Mucosa of gallbladder (tissue), 1 donor: ENCODE measurements at regions not wholly inside any gene's neighbourhood (a gene's known extent, or its start where the extent isn't known, plus 50 kb on each side); places are given as distances from the start of the nearest gene placed in this dataset.
"Not testable (repeated sequence)": the region's sequence is repeated elsewhere in the genome, so short reads cannot be mapped to it uniquely, and the experiment has no call there.

Experiments used
- DNase-seq: peaks from one replicate; pipeline ENCODE4 v3.0.0-alpha.2; 2020; ENCODE audit warnings: low spot score
- donor health status: DM: no; HTN: no; CAD: no.

GRCh38 chr11:15300341-15300740 lies 185.6 kb downstream of the INSC start:
- DNase-seq: no peak

GRCh38 chr11:15307619-15308024 lies 192.9 kb downstream of the INSC start:
- DNase-seq: no peak

GRCh38 chr11:15308840-15309239 lies 194.1 kb downstream of the INSC start:
- DNase-seq: no peak

GRCh38 chr11:15309296-15309695 lies 194.6 kb downstream of the INSC start:
- DNase-seq: no peak

- DNase-seq: no peak
Observed at GRCh38 chr11:15313862-15314261, 199.1 kb downstream of the INSC start.

GRCh38 chr11:15318814-15319213 lies 204.1 kb downstream of the INSC start:
- DNase-seq: no peak

- DNase-seq: no peak
Observed at GRCh38 chr11:15326520-15326919, 211.8 kb downstream of the INSC start.

- DNase-seq: peak; percentile 70
Observed at GRCh38 chr11:15327786-15328231, 213.1 kb downstream of the INSC start.

GRCh38 chr11:15333407-15333806 lies 218.7 kb downstream of the INSC start:
- DNase-seq: no peak

- DNase-seq: no peak
Observed at GRCh38 chr11:15334766-15335165, 220.0 kb downstream of the INSC start.

- no peak for DNase-seq
Observed at GRCh38 chr11:15336021-15336420, 221.3 kb downstream of the INSC start.

- no peak for DNase-seq
Observed at GRCh38 chr11:15339302-15339701, 224.6 kb downstream of the INSC start.

- DNase-seq: no peak
Observed at GRCh38 chr11:15341587-15341986, 226.9 kb downstream of the INSC start.

GRCh38 chr11:15342163-15342562 lies 227.4 kb downstream of the INSC start:
- no peak for DNase-seq

- DNase-seq: no peak
Observed at GRCh38 chr11:15346907-15347306, 232.2 kb downstream of the INSC start.

GRCh38 chr11:15347969-15348734 lies 233.4 kb downstream of the INSC start:
- DNase-seq: no peak

GRCh38 chr11:15349413-15349812 lies 234.7 kb downstream of the INSC start:
- no peak for DNase-seq

- DNase-seq: no peak
Observed at GRCh38 chr11:15361316-15361715, 246.6 kb downstream of the INSC start.

- DNase-seq: not testable (repeated sequence)
Observed at GRCh38 chr11:15365286-15365685, 250.6 kb downstream of the INSC start.

- no peak for DNase-seq
Observed at GRCh38 chr11:15367695-15368094, 253.0 kb downstream of the INSC start.

- no peak for DNase-seq
Observed at GRCh38 chr11:15370495-15371147, 255.9 kb downstream of the INSC start.

- no peak for DNase-seq
Observed at GRCh38 chr11:15371533-15371932, 256.8 kb downstream of the INSC start.

- peak; percentile 23 for DNase-seq
Observed at GRCh38 chr11:15374418-15374817, 259.7 kb downstream of the INSC start.
